HL-60/S4 treated with retinoic acid at 250 ng/mL for 4 days and 3 days (cell line): ENCODE measurements at regions not wholly inside any gene's neighbourhood (a gene's known extent, or its start where the extent isn't known, plus 50 kb on each side); places are given as distances from the start of the nearest gene placed in this dataset.
"Not testable (repeated sequence)": the region's sequence is repeated elsewhere in the genome, so short reads cannot be mapped to it uniquely, and the experiment has no call there.

Source experiments
- in situ Hi-C: fragments of 300-500 bp; cut with MboI; formaldehyde crosslinking; loops from 2 replicates; pipeline ENCODE4 v1.7.0; 2022; ENCODE audit warnings: low sequenced_read_pairs

- in situ Hi-C loops: no loop called here
Measured at GRCh38 chr4:138475116-138475515, 233.0 kb upstream of the SLC7A11 start.

- in situ Hi-C loops: no loop called here
Measured at GRCh38 chr4:138473339-138473738, 231.2 kb upstream of the SLC7A11 start.

- in situ Hi-C loops: no loop called here
Measured at GRCh38 chr4:138460477-138461414, 218.6 kb upstream of the SLC7A11 start.

DNA sequence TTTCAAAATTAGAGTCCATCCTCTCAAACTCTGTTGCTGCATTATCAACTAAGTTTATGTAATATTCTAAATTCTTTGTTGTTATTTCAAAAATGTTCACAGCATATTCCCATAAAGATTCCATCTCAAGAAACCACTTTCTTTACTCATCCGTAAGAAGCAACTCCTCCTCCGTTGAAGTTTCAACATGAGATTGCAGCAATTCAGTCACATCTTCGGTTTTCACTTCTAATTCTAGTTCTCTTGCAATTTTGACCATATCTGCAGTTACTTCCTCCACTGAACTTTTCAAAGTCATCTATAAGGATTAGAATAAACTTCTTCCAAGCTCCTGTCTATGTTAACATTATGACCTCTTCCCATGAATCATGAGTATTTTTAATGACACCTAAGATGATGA is 216.6 kb upstream of the SLC7A11 start:
- in situ Hi-C loops: no loop called here

DNA sequence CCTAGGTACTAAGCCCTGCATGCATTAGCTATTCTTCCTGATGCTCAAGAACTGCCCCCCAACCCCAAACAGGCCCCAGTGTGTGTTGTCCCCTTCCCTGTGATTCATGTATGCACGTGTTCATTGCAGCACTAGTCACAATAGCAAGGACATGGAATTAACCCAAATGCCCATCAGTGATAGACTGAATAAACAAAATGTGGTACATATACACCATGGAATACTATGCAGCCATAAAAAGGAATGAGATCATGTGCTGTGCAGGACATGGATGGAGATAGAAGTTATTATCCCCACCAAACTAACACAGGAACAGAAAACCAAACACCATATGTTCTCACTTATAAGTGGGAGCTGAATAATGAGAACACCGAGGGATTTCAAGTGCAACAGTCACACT is 214.2 kb upstream of the SLC7A11 start:
- in situ Hi-C loops: not testable (repeated sequence)

DNA sequence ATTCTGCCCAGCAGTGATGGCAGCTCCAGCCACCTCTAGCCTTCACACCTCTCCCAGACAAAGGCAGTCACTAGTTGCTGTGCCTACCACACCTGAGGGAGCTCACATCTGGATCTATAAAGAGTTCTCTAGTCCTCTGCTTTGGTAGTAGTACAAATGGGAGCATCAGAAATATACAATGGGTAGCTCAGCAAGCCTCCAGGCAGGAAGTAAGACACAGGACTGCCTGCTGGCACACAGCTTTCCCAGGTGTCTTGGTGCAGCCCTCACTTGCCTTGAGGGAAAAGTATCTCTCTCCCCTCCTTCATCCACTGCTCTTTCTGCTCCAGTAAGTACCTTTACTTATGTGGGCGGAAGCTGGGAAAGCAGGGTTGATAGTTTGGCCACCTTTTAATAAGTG is 212.9 kb upstream of the SLC7A11 start:
- in situ Hi-C loops: no loop called here

GRCh38 chr4:138452826-138453225 is 210.7 kb upstream of the SLC7A11 start:
- in situ Hi-C loops: no loop called here

GRCh38 chr4:138451276-138451663 is 209.1 kb upstream of the SLC7A11 start:
- in situ Hi-C loops: no loop called here

- in situ Hi-C loops: no loop called here
Measured at GRCh38 chr4:138450546-138451275, 208.6 kb upstream of the SLC7A11 start.

GRCh38 chr4:138449938-138450337 is 207.8 kb upstream of the SLC7A11 start:
- in situ Hi-C loops: no loop called here

DNA sequence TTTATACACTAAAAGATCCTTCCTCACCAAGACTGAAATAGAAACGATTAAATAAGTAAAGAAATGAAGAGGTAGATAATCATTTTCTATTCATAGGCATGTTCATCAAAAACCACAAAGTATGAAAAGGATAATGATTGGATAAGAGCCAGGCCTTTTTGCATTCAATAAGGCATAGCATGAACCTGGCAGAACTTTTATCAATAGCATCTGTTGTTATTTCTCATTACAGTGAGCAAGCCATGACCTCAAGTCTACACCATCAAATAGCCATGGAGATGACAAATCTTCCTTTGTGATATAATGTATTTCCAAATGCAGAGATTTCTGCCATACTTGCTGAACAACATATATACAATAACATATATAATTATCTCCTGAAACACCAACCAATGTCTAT is 206.0 kb upstream of the SLC7A11 start:
- in situ Hi-C loops: no loop called here

DNA sequence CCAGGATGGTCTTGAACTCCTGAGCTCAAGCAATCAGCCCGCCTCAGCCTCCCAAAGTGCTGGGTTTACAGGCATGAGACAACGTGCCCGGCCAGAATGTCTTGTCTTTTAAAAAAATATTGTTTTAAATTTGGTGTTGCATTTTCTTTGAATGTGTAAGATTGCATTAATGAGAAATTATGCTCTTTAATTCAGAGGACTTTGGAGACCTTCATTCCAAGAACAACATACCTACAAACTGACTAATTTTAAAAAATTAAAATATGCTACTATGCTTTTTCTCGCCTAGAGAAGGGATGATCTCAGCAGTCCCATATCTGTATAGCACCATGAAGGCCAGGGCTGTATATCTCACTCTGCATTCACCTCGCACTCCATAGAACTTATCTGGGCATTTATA is 204.3 kb upstream of the SLC7A11 start:
- in situ Hi-C loops: no loop called here

DNA sequence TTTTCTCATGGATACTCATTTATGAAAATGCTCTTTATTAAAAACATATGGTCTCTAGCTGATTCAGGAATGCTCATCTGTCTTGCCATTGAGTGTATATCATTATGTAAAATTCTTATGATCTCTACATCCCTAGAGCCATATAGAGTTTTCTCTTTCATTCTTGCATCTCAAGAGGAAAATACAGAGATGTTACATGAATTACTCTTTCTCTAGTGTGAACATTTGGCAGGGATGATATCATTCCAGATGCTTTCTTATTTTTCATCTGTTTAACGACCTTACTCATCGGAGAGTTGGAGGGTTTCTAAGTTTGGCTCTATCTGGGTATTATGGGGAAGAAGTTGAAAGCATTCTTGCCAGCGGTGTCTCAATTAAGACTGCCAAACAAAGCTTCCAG is 202.9 kb upstream of the SLC7A11 start:
- in situ Hi-C loops: no loop called here

DNA sequence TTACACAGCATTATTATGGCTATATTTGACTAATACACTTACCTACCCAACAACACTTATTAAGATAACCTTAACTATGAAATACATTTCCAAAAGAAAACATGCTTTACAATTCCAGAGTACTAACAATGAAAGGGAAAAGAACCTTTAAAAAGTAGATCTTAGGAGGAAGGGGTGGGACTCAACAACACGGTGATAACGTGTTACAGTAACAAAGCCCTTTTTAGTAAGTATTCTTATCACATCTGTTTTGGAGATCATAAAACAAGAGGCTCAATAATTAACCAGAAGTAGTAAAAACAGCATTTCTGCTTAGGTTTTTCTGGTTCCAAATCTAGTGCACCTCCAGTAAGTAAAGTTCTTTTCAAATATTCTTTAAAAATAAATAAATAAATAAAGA is 202.1 kb upstream of the SLC7A11 start:
- in situ Hi-C loops: no loop called here

DNA sequence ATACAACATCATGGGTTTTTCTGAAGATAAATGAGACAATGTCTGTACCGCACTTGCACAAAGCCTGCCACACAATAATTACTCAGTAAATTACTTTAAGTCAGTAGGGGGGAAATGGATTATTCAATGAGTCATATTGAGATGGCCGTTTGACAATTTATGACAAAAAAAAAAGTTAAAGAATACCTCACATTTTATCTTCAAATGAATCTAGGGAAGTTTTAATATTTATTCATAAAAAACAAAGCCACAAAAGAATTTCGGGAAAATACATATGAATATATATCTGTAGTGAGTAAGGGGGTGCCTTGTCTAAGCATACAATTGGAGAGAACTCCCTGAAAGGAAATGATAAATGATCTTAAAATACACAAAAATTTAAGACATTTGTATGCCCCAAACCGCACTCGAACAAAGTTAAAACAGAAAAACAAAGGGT is 197.0 kb upstream of the SLC7A11 start:
- in situ Hi-C loops: no loop called here

DNA sequence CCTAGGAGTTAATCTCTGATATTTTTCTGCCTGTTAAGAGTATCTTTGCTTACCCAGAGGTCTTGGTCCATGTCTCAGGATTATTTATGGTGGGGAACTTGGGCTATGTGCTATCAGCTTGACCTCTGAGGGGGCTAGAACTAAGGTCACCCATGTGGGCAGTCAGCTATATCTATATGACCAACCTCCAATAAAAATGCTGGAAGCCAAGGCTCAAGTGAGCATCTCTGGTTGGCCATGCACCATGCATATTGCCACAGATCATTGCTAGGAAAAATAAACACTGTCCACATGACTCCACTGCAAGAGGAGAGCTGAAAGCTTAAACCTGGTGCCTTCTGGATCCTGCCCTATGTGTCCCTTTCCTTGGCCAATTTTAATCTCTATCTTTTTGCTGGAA is 196.5 kb upstream of the SLC7A11 start:
- in situ Hi-C loops: no loop called here

DNA sequence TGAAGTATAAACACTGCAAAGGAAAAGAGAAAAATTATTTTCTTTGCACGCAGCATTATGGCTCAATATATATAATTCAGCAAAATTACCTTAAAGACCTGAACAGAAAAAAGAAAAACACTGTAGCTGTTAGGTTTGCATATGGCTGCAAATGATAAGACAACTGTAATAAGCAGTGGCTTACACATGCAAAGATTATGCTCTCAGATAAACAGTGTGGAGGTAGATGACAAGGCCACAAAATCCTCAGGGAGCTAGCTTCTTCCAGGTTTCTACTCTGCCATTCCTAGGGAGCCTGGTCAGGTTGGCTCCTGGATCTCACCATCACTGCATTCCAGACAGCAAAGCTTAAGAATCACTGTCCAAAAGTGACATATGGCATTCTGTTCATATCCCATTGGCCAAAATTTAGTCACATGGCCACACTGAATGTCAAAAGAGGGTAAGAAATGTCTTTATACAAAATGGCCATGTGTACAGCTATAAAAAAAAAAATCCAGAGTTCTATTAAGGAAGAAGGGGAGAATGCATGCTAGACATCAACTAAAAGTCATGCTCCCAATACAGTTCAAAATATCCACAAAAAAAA is 195.2 kb upstream of the SLC7A11 start:
- in situ Hi-C loops: no loop called here

- in situ Hi-C loops: not testable (repeated sequence)
Measured at GRCh38 chr4:138435733-138436132, 193.6 kb upstream of the SLC7A11 start.

GRCh38 chr4:138435046-138435445 is 192.9 kb upstream of the SLC7A11 start:
- in situ Hi-C loops: not testable (repeated sequence)

GRCh38 chr4:138428611-138429010 is 186.5 kb upstream of the SLC7A11 start:
- in situ Hi-C loops: no loop called here

GRCh38 chr4:138426786-138427185 is 184.6 kb upstream of the SLC7A11 start:
- in situ Hi-C loops: no loop called here

GRCh38 chr4:138420471-138420870 is 178.3 kb upstream of the SLC7A11 start:
- in situ Hi-C loops: no loop called here
